H9 (cell line): ENCODE measurements at regions not wholly inside any gene's neighbourhood (a gene's known extent, or its start where the extent isn't known, plus 50 kb on each side); places are given as distances from the start of the nearest gene placed in this dataset.

Experiments used
- DNase-seq: peaks from one replicate; pipeline ENCODE4 v3.0.0-alpha.2; 2017
- H2AFZ ChIP-seq: one replicate; pipeline ENCODE4 v1.6.1; 2013; ENCODE audit warnings: mild to moderate bottlenecking, low read length, control low read depth, moderate library complexity
- H2AK5ac ChIP-seq: 2 replicates; pipeline ENCODE4 v1.6.1; 2013; ENCODE audit warnings: low read length, control low read depth, mixed read lengths; ENCODE audit not compliant: insufficient read length
- H2BK120ac ChIP-seq: one replicate; pipeline ENCODE4 v1.6.1; 2013; ENCODE audit warnings: low read depth, mild to moderate bottlenecking, low read length, control low read depth, inconsistent platforms; ENCODE audit not compliant: poor library complexity, severe bottlenecking
- H2BK12ac ChIP-seq: 2 replicates; pipeline ENCODE4 v1.6.1; 2013; ENCODE audit warnings: low read length, control low read depth, mixed read lengths, low read depth; ENCODE audit not compliant: insufficient read length
- H2BK15ac ChIP-seq: 2 replicates; pipeline ENCODE4 v1.6.1; 2013; ENCODE audit warnings: low read depth, low read length, control low read depth
- H2BK20ac ChIP-seq: one replicate; pipeline ENCODE4 v1.6.1; 2013; ENCODE audit warnings: low read depth, mild to moderate bottlenecking, low read length, control low read depth, inconsistent platforms; ENCODE audit not compliant: poor library complexity, severe bottlenecking
- H2BK5ac ChIP-seq: 2 replicates; pipeline ENCODE4 v1.6.1; 2013; ENCODE audit warnings: low read length, control low read depth, mixed read lengths; ENCODE audit not compliant: insufficient read length
- H3K14ac ChIP-seq: 2 replicates; pipeline ENCODE4 v1.6.1; 2013; ENCODE audit warnings: low read length, control low read depth; ENCODE audit not compliant: insufficient read depth
- H3K18ac ChIP-seq: 2 replicates; pipeline ENCODE4 v1.6.1; 2013; ENCODE audit warnings: low read depth, mild to moderate bottlenecking, mixed read lengths, low read length, control low read depth; ENCODE audit not compliant: insufficient read length
- H3K23ac ChIP-seq: 2 replicates; pipeline ENCODE4 v1.6.1; 2013; ENCODE audit warnings: low read length, control low read depth, mixed read lengths, low read depth; ENCODE audit not compliant: insufficient read length
- H3K23me2 ChIP-seq: 2 replicates; pipeline ENCODE4 v1.6.1; 2013; ENCODE audit warnings: low read depth, mild to moderate bottlenecking, mixed read lengths, low read length, control low read depth; ENCODE audit not compliant: insufficient read length, poor library complexity, severe bottlenecking
- H3K27ac ChIP-seq: 2 replicates; pipeline ENCODE4 v1.5.1; 2013; ENCODE audit warnings: low read length, control low read depth, mixed read lengths, low read depth; ENCODE audit not compliant: insufficient read length
- H3K27me3 ChIP-seq: 2 replicates; pipeline ENCODE4 v1.6.1; 2013; ENCODE audit warnings: low read length, control low read depth, inconsistent platforms; ENCODE audit not compliant: insufficient read depth
- H3K4ac ChIP-seq: 2 replicates; pipeline ENCODE4 v1.6.1; 2013; ENCODE audit warnings: low read depth, mild to moderate bottlenecking, control low read depth, inconsistent platforms, low read length, moderate library complexity
- H3K4me1 ChIP-seq: 2 replicates; pipeline ENCODE4 v1.6.1; 2013; ENCODE audit warnings: low read length, control low read depth, inconsistent platforms; ENCODE audit not compliant: insufficient read depth
- H3K4me2 ChIP-seq: 2 replicates; pipeline ENCODE4 v1.6.1; 2013; ENCODE audit warnings: low read length, control low read depth, mixed read lengths; ENCODE audit not compliant: insufficient read length, insufficient read depth
- H3K56ac ChIP-seq: 2 replicates; pipeline ENCODE4 v1.6.1; 2013; ENCODE audit warnings: low read depth, mild to moderate bottlenecking, mixed read lengths, low read length, control low read depth; ENCODE audit not compliant: insufficient read length
- H3K79me1 ChIP-seq: 2 replicates; pipeline ENCODE4 v1.6.1; 2013; ENCODE audit warnings: low read depth, mild to moderate bottlenecking, moderate library complexity, low read length, control low read depth, inconsistent platforms; ENCODE audit not compliant: insufficient read depth, poor library complexity, severe bottlenecking
- H3K79me2 ChIP-seq: 2 replicates; pipeline ENCODE4 v1.6.1; 2013; ENCODE audit warnings: low read length, control low read depth, inconsistent platforms; ENCODE audit not compliant: insufficient read depth
- H3K9ac ChIP-seq: 2 replicates; pipeline ENCODE4 v1.6.1; 2013; ENCODE audit warnings: low read length, control low read depth, mixed read lengths; ENCODE audit not compliant: insufficient read length; ENCODE audit errors: extremely low read depth
- H3K9me3 ChIP-seq: one replicate; pipeline ENCODE4 v1.6.1; 2013; ENCODE audit warnings: low read depth, low read length, inconsistent platforms; ENCODE audit not compliant: control insufficient read depth
- H3T11ph ChIP-seq: one replicate; pipeline ENCODE4 v1.6.1; 2013; ENCODE audit warnings: mild to moderate bottlenecking, low read length, control low read depth, inconsistent platforms
- H4K20me1 ChIP-seq: one replicate; pipeline ENCODE4 v1.6.1; 2013; ENCODE audit not compliant: control insufficient read depth, insufficient read length, insufficient read depth
- H4K5ac ChIP-seq: 2 replicates; pipeline ENCODE4 v1.6.1; 2013; ENCODE audit warnings: low read depth, mild to moderate bottlenecking, mixed read lengths, low read length, control low read depth; ENCODE audit not compliant: insufficient read length
- H4K8ac ChIP-seq: replicated peaks from 2 replicates; pipeline ENCODE4 v1.6.1; 2013; ENCODE audit warnings: low read length, control low read depth, mixed read lengths, low read depth; ENCODE audit not compliant: insufficient read length
- H4K91ac ChIP-seq: 2 replicates; pipeline ENCODE4 v1.6.1; 2013; ENCODE audit warnings: low read depth, mild to moderate bottlenecking, moderate library complexity, mixed read lengths, low read length, control low read depth; ENCODE audit not compliant: insufficient read length
- H3K27ac Mint-ChIP-seq, 3 experiments: 2 replicates in 2 of 3; 3 replicates in 1 of 3; pipeline ENCODE4 v1.8.0; 2020 to 2021; ENCODE audit warnings: mixed read lengths in 3 of 3, mild to moderate bottlenecking in 1 of 3, moderate library complexity in 1 of 3
- H3K27me3 Mint-ChIP-seq: 2 replicates; pipeline ENCODE4 v1.8.0; 2021; ENCODE audit warnings: low read depth, mild to moderate bottlenecking, moderate library complexity, mixed read lengths
- H3K36me3 Mint-ChIP-seq, 3 experiments: 2 replicates in 2 of 3; 3 replicates in 1 of 3; pipeline ENCODE4 v1.8.0; 2020 to 2021; ENCODE audit warnings: low read depth in 3 of 3, mixed read lengths in 3 of 3; ENCODE audit not compliant: insufficient read depth in 1 of 3
- H3K4me1 Mint-ChIP-seq, 2 experiments: 2 replicates each; pipeline ENCODE4 v1.8.0; 2020; ENCODE audit warnings: mixed read lengths in 2 of 2
- H3K4me3 Mint-ChIP-seq, 2 experiments: 2 replicates in 1 of 2; 3 replicates in 1 of 2; pipeline ENCODE4 v1.8.0; 2020 to 2021; ENCODE audit warnings: mild to moderate bottlenecking in 2 of 2, mixed read lengths in 2 of 2, moderate library complexity in 1 of 2
- H3K9me3 Mint-ChIP-seq, 2 experiments: 2 replicates in 1 of 2; 3 replicates in 1 of 2; pipeline ENCODE4 v1.8.0; 2020; ENCODE audit warnings: mild to moderate bottlenecking in 2 of 2, mixed read lengths in 2 of 2, moderate library complexity in 1 of 2
- WGBS: extraction: QIAGEN DNeasy Blood & Tissue Kit; methylation state at CpG from one replicate; pipeline ENCODE4 v1.1.7; 2013; ENCODE audit warnings: missing lambda C conversion rate, low lambda C conversion rate, mixed read lengths; ENCODE audit not compliant: insufficient read length; ENCODE audit errors: extremely low coverage; 5-methylcytosine and 5-hydroxymethylcytosine counted together
- TF ChIP-seq, protein P1 (sequence below): fragments of 200-600 bp; sonication (generic); conservative IDR thresholded peaks from 3 replicates; pipeline ENCODE4 v1.8.0; 2021; ENCODE audit warnings: antibody characterized with exemption, mild to moderate bottlenecking

DNA sequence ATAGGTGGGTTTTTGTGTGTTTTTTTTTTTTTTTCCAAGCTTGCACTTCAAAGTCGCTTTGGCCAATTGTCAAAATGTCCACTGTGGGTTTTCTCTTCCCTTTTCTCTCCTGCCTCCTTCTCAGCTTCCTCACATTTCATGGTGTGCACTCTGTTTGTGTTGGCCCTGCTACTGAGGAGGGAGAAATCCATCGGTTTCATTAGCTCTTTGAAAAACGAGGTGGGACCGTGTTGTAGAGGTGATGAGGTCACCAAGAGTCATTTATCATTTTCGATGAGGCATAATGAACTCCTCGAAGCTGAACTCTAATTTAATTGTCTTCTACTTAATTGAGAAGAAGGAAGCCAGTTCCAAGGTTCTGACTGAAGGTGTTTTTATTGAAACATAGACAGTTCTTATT lies 174.4 kb upstream of the TOX3 start:
- no peak overlapping the region for H4K5ac ChIP-seq
- no peak overlapping the region for H2BK15ac ChIP-seq
- Mint-ChIP-seq H3K27me3 (no peaks in the 10 kb centered on the region; the same call in 1 of the 2 replicates), H3K4me3 (no peak overlapping the region), H3K27ac (no peak overlapping the region; a peak in 1 of 7 replicates), H3K9me3 (no peaks in the 10 kb centered on the region; a peak in 1 of 5 replicates), H3K4me1 (no peaks in the 10 kb centered on the region), H3K36me3 (no peaks in the 10 kb centered on the region)
- H3K4me1 ChIP-seq, result no peaks in the 10 kb centered on the region
- no peak overlapping the region for H3K4ac ChIP-seq
- H4K91ac ChIP-seq, result no peak overlapping the region
- no peaks in the 10 kb centered on the region for H3K27me3 ChIP-seq
- no peak overlapping the region for H3K18ac ChIP-seq
- no peak overlapping the region for H3K4me2 ChIP-seq
- no peak overlapping the region for H2BK5ac ChIP-seq
- WGBS, result no CpG with 5 or more reads among the region's 6 CpGs
- H2BK12ac ChIP-seq, result no peak overlapping the region
- H2BK120ac ChIP-seq, result no peak overlapping the region
- no peak overlapping the region for H3T11ph ChIP-seq
- no peak overlapping the region for H3K14ac ChIP-seq
- H4K8ac ChIP-seq, result no peak overlapping the region
- no peak for DNase-seq
- TF ChIP-seq, protein P1, sequence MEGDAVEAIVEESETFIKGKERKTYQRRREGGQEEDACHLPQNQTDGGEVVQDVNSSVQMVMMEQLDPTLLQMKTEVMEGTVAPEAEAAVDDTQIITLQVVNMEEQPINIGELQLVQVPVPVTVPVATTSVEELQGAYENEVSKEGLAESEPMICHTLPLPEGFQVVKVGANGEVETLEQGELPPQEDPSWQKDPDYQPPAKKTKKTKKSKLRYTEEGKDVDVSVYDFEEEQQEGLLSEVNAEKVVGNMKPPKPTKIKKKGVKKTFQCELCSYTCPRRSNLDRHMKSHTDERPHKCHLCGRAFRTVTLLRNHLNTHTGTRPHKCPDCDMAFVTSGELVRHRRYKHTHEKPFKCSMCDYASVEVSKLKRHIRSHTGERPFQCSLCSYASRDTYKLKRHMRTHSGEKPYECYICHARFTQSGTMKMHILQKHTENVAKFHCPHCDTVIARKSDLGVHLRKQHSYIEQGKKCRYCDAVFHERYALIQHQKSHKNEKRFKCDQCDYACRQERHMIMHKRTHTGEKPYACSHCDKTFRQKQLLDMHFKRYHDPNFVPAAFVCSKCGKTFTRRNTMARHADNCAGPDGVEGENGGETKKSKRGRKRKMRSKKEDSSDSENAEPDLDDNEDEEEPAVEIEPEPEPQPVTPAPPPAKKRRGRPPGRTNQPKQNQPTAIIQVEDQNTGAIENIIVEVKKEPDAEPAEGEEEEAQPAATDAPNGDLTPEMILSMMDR, result no peak
- H3K79me2 ChIP-seq, result no peaks in the 10 kb centered on the region
- no peak overlapping the region for H2BK20ac ChIP-seq
- H3K79me1 ChIP-seq, result no peaks in the 10 kb centered on the region
- H3K9ac ChIP-seq, result no peak overlapping the region
- H2AFZ ChIP-seq, result no peak overlapping the region
- H3K56ac ChIP-seq, result no peak overlapping the region
- no peak overlapping the region for H3K23ac ChIP-seq
- no peak overlapping the region for H3K27ac ChIP-seq
- H3K23me2 ChIP-seq, result no peaks in the 10 kb centered on the region
- no peaks in the 10 kb centered on the region for H3K9me3 ChIP-seq
- H4K20me1 ChIP-seq, result no peaks in the 10 kb centered on the region
- H2AK5ac ChIP-seq, result no peak overlapping the region
